ENCODE measurements at regions not wholly inside any gene's neighbourhood (a gene's known extent, or its start where the extent isn't known, plus 50 kb on each side); places are given as distances from the start of the nearest gene placed in this dataset.

DNA sequence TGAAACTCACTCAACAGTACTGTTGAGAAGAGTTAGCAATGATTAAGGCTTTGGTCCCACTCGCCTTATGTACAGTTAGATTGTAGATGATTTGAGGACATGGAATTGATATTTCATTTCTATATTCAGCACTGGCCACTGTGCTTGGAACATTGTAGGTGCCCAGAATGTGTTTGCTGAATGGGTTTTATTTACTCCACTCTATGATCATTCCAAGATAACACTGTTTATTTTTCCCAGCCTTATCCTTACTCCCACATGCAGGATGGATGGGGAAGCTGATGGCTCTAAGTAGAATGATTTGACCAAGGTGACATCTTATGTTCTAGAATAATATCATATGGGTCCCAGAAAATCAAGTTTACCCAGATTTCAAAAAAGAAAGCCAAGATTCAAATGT is 124.6 kb upstream of the RXFP2 start (continued):
- TF ChIP-seq, protein P1, sequence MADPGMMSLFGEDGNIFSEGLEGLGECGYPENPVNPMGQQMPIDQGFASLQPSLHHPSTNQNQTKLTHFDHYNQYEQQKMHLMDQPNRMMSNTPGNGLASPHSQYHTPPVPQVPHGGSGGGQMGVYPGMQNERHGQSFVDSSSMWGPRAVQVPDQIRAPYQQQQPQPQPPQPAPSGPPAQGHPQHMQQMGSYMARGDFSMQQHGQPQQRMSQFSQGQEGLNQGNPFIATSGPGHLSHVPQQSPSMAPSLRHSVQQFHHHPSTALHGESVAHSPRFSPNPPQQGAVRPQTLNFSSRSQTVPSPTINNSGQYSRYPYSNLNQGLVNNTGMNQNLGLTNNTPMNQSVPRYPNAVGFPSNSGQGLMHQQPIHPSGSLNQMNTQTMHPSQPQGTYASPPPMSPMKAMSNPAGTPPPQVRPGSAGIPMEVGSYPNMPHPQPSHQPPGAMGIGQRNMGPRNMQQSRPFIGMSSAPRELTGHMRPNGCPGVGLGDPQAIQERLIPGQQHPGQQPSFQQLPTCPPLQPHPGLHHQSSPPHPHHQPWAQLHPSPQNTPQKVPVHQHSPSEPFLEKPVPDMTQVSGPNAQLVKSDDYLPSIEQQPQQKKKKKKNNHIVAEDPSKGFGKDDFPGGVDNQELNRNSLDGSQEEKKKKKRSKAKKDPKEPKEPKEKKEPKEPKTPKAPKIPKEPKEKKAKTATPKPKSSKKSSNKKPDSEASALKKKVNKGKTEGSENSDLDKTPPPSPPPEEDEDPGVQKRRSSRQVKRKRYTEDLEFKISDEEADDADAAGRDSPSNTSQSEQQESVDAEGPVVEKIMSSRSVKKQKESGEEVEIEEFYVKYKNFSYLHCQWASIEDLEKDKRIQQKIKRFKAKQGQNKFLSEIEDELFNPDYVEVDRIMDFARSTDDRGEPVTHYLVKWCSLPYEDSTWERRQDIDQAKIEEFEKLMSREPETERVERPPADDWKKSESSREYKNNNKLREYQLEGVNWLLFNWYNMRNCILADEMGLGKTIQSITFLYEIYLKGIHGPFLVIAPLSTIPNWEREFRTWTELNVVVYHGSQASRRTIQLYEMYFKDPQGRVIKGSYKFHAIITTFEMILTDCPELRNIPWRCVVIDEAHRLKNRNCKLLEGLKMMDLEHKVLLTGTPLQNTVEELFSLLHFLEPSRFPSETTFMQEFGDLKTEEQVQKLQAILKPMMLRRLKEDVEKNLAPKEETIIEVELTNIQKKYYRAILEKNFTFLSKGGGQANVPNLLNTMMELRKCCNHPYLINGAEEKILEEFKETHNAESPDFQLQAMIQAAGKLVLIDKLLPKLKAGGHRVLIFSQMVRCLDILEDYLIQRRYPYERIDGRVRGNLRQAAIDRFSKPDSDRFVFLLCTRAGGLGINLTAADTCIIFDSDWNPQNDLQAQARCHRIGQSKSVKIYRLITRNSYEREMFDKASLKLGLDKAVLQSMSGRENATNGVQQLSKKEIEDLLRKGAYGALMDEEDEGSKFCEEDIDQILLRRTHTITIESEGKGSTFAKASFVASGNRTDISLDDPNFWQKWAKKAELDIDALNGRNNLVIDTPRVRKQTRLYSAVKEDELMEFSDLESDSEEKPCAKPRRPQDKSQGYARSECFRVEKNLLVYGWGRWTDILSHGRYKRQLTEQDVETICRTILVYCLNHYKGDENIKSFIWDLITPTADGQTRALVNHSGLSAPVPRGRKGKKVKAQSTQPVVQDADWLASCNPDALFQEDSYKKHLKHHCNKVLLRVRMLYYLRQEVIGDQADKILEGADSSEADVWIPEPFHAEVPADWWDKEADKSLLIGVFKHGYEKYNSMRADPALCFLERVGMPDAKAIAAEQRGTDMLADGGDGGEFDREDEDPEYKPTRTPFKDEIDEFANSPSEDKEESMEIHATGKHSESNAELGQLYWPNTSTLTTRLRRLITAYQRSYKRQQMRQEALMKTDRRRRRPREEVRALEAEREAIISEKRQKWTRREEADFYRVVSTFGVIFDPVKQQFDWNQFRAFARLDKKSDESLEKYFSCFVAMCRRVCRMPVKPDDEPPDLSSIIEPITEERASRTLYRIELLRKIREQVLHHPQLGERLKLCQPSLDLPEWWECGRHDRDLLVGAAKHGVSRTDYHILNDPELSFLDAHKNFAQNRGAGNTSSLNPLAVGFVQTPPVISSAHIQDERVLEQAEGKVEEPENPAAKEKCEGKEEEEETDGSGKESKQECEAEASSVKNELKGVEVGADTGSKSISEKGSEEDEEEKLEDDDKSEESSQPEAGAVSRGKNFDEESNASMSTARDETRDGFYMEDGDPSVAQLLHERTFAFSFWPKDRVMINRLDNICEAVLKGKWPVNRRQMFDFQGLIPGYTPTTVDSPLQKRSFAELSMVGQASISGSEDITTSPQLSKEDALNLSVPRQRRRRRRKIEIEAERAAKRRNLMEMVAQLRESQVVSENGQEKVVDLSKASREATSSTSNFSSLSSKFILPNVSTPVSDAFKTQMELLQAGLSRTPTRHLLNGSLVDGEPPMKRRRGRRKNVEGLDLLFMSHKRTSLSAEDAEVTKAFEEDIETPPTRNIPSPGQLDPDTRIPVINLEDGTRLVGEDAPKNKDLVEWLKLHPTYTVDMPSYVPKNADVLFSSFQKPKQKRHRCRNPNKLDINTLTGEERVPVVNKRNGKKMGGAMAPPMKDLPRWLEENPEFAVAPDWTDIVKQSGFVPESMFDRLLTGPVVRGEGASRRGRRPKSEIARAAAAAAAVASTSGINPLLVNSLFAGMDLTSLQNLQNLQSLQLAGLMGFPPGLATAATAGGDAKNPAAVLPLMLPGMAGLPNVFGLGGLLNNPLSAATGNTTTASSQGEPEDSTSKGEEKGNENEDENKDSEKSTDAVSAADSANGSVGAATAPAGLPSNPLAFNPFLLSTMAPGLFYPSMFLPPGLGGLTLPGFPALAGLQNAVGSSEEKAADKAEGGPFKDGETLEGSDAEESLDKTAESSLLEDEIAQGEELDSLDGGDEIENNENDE (IDR thresholded peaks at IDR 0.05; ENCODE audit: insufficient replicate concordance, low read length) = no peak
- TF ChIP-seq NANOG (IDR thresholded peaks at IDR 0.05; ENCODE audit: insufficient read depth, low read depth, low read length, poor library complexity, severe bottlenecking) = no peak
